Stimulated activated CD4-positive, alpha-beta T cell treated with anti-CD3 and anti-CD28 coated beads, Interleukin-4, amount 100 ng/mL, for 24 hours (primary cell): ENCODE measurements at regions not wholly inside any gene's neighbourhood (a gene's known extent, or its start where the extent isn't known, plus 50 kb on each side); places are given as distances from the start of the nearest gene placed in this dataset.
"Not testable (repeated sequence)": the region's sequence is repeated elsewhere in the genome, so short reads cannot be mapped to it uniquely, and the experiment has no call there.

Experiments
- DNase-seq: peaks from one replicate; pipeline ENCODE4 v3.0.0-alpha.2; 2020

- DNase-seq: no peak
Observed at GRCh38 chr13:50159607-50160006, 144.4 kb downstream of the KCNRG start.

GRCh38 chr13:50161052-50161451, 145.8 kb downstream of the KCNRG start:
- no peak for DNase-seq

- no peak for DNase-seq
Observed at GRCh38 chr13:50162001-50162400, 146.8 kb downstream of the KCNRG start.

GRCh38 chr13:50162567-50162966, 147.3 kb downstream of the KCNRG start:
- DNase-seq: no peak

- peak; percentile 6 for DNase-seq
Observed at GRCh38 chr13:50167224-50167947, 152.1 kb downstream of the KCNRG start.

- DNase-seq: no peak
Observed at GRCh38 chr13:50167967-50168366, 152.7 kb downstream of the KCNRG start.

GRCh38 chr13:50168786-50169185, 153.5 kb downstream of the KCNRG start:
- no peak for DNase-seq

GRCh38 chr13:50170447-50171037, 155.3 kb downstream of the KCNRG start:
- DNase-seq: no peak

- no peak for DNase-seq
Observed at GRCh38 chr13:50171590-50172282, 156.5 kb downstream of the KCNRG start.

- not testable (repeated sequence) for DNase-seq
Observed at GRCh38 chr13:50173045-50173444, 157.8 kb downstream of the KCNRG start.

- no peak for DNase-seq
Observed at GRCh38 chr13:50174630-50175029, 159.4 kb downstream of the KCNRG start.

- DNase-seq: no peak
Observed at GRCh38 chr13:50179977-50180376, 164.7 kb downstream of the KCNRG start.

- not testable (repeated sequence) for DNase-seq
Observed at GRCh38 chr13:50185769-50186763, 170.8 kb downstream of the KCNRG start.

- DNase-seq: no peak
Observed at GRCh38 chr13:50187352-50188029, 172.2 kb downstream of the KCNRG start.

GRCh38 chr13:50188696-50189095, 173.5 kb downstream of the KCNRG start:
- DNase-seq: no peak

GRCh38 chr13:50189450-50189849, 174.2 kb downstream of the KCNRG start:
- DNase-seq: no peak

- no peak for DNase-seq
Observed at GRCh38 chr13:50191004-50191403, 175.8 kb downstream of the KCNRG start.

- no peak for DNase-seq
Observed at GRCh38 chr13:50192272-50192813, 177.1 kb downstream of the KCNRG start.

GRCh38 chr13:50195045-50195444, 179.8 kb downstream of the KCNRG start:
- DNase-seq: no peak

- DNase-seq: no peak
Observed at GRCh38 chr13:50196118-50196517, 180.9 kb downstream of the KCNRG start.

- DNase-seq: no peak
Observed at GRCh38 chr13:50197705-50198104, 182.5 kb downstream of the KCNRG start.

GRCh38 chr13:50198508-50198907, 183.3 kb downstream of the KCNRG start:
- DNase-seq: no peak
